ENCODE measurements at regions not wholly inside any gene's neighbourhood (a gene's known extent, or its start where the extent isn't known, plus 50 kb on each side); places are given as distances from the start of the nearest gene placed in this dataset.

DNA sequence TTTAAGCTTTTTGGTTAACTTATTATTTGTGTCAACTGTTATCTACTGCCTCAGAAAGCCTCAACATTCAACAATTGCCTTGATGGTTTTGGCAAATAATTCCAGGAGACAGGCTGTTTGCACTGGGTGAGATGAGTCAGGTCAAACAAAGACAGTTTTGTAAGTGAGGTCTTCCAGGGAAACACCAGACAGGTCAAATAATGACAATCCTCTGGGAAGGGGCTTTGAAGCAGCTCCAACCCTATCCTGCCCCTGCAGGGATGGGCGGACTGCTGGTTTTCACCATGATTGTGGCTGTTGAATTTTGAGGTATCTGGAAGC lies 79.4 kb upstream of the PRR23E start (continued):
- TF ChIP-seq, protein P1, sequence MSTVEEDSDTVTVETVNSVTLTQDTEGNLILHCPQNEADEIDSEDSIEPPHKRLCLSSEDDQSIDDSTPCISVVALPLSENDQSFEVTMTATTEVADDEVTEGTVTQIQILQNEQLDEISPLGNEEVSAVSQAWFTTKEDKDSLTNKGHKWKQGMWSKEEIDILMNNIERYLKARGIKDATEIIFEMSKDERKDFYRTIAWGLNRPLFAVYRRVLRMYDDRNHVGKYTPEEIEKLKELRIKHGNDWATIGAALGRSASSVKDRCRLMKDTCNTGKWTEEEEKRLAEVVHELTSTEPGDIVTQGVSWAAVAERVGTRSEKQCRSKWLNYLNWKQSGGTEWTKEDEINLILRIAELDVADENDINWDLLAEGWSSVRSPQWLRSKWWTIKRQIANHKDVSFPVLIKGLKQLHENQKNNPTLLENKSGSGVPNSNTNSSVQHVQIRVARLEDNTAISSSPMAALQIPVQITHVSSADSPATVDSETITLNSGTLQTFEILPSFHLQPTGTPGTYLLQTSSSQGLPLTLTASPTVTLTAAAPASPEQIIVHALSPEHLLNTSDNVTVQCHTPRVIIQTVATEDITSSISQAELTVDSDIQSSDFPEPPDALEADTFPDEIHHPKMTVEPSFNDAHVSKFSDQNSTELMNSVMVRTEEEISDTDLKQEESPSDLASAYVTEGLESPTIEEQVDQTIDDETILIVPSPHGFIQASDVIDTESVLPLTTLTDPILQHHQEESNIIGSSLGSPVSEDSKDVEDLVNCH (CRISPR knock-in tag; IDR thresholded peaks at IDR 0.05): no peak
- TF ChIP-seq TRIM24 (CRISPR knock-in tag; IDR thresholded peaks at IDR 0.05) (no peak), U2AF1 (optimal IDR thresholded peaks at IDR 0.05; ENCODE audit: low read depth, low read length) (no peak), KAT7 (CRISPR knock-in tag; IDR thresholded peaks at IDR 0.05; ENCODE audit: borderline replicate concordance) (no peak), GTF3A (CRISPR knock-in tag; conservative IDR thresholded peaks at IDR 0.05) (no peak), KAT2B (IDR thresholded peaks at IDR 0.05; ENCODE audit: borderline replicate concordance, low read depth, low read length) (no peak), MED1 (CRISPR knock-in tag; IDR thresholded peaks at IDR 0.05) (no peak), SALL2 (CRISPR knock-in tag; IDR thresholded peaks at IDR 0.05) (no peak), ZNF660 (CRISPR knock-in tag; IDR thresholded peaks at IDR 0.05; ENCODE audit: borderline replicate concordance, low read depth) (no peak), ZNF138 (CRISPR knock-in tag; IDR thresholded peaks at IDR 0.05; ENCODE audit: low read depth) (no peak), ZBTB7A (CRISPR knock-in tag; IDR thresholded peaks at IDR 0.05) (no peak), NONO (IDR thresholded peaks at IDR 0.05) (no peak), NONO (CRISPR knock-in tag; conservative IDR thresholded peaks at IDR 0.05) (peak; percentile 57), EZH2 (conservative IDR thresholded peaks at IDR 0.05; ENCODE audit: low read depth, low read length) (no peak), HES4 (CRISPR knock-in tag; IDR thresholded peaks at IDR 0.05; ENCODE audit: borderline replicate concordance) (no peak), ZNF616 (CRISPR knock-in tag; IDR thresholded peaks at IDR 0.05; ENCODE audit: low read depth) (no peak), SYNCRIP (IDR thresholded peaks at IDR 0.05; ENCODE audit: insufficient read depth, low read depth, low read length) (no peak), SP5 (CRISPR knock-in tag; IDR thresholded peaks at IDR 0.05; ENCODE audit: borderline replicate concordance, low read depth) (peak; percentile 46; the same call in 1 of the 2 replicates), ZNF567 (CRISPR knock-in tag; IDR thresholded peaks at IDR 0.05; ENCODE audit: borderline replicate concordance) (no peak), IKZF1 (IDR thresholded peaks at IDR 0.05) (no peak), SIX4 (CRISPR knock-in tag; IDR thresholded peaks at IDR 0.05) (no peak), ZNF337 (CRISPR knock-in tag; IDR thresholded peaks at IDR 0.05; ENCODE audit: borderline replicate concordance, low read depth) (no peak)
- TF ChIP-seq, protein P2, sequence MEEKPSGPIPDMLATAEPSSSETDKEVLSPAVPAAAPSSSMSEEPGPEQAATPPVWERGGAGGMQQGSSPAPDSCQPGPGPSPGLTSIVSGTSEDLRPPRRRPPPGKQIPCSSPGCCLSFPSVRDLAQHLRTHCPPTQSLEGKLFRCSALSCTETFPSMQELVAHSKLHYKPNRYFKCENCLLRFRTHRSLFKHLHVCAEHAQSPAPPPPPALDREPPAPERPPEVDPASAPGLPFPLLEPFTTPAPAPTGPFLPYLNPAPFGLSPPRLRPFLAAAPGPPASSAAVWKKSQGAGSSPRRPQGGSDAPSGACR (CRISPR knock-in tag; IDR thresholded peaks at IDR 0.05): no peak
- TF ChIP-seq, protein P3, sequence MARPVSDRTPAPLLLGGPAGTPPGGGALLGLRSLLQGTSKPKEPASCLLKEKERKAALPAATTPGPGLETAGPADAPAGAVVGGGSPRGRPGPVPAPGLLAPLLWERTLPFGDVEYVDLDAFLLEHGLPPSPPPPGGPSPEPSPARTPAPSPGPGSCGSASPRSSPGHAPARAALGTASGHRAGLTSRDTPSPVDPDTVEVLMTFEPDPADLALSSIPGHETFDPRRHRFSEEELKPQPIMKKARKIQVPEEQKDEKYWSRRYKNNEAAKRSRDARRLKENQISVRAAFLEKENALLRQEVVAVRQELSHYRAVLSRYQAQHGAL (CRISPR knock-in tag; IDR thresholded peaks at IDR 0.05; ENCODE audit: not compliant biosample characterization): no peak
